H9 (cell line): ENCODE measurements at regions not wholly inside any gene's neighbourhood (a gene's known extent, or its start where the extent isn't known, plus 50 kb on each side); places are given as distances from the start of the nearest gene placed in this dataset.

ENCODE experiments used
- DNase-seq: peaks from one replicate; pipeline ENCODE4 v3.0.0-alpha.2; 2017
- H2AFZ ChIP-seq: one replicate; pipeline ENCODE4 v1.6.1; 2013; ENCODE audit warnings: mild to moderate bottlenecking, low read length, control low read depth, moderate library complexity
- H2AK5ac ChIP-seq: 2 replicates; pipeline ENCODE4 v1.6.1; 2013; ENCODE audit warnings: low read length, control low read depth, mixed read lengths; ENCODE audit not compliant: insufficient read length
- H2BK120ac ChIP-seq: one replicate; pipeline ENCODE4 v1.6.1; 2013; ENCODE audit warnings: low read depth, mild to moderate bottlenecking, low read length, control low read depth, inconsistent platforms; ENCODE audit not compliant: poor library complexity, severe bottlenecking
- H2BK12ac ChIP-seq: 2 replicates; pipeline ENCODE4 v1.6.1; 2013; ENCODE audit warnings: low read length, control low read depth, mixed read lengths, low read depth; ENCODE audit not compliant: insufficient read length
- H2BK15ac ChIP-seq: 2 replicates; pipeline ENCODE4 v1.6.1; 2013; ENCODE audit warnings: low read depth, low read length, control low read depth
- H2BK20ac ChIP-seq: one replicate; pipeline ENCODE4 v1.6.1; 2013; ENCODE audit warnings: low read depth, mild to moderate bottlenecking, low read length, control low read depth, inconsistent platforms; ENCODE audit not compliant: poor library complexity, severe bottlenecking
- H2BK5ac ChIP-seq: 2 replicates; pipeline ENCODE4 v1.6.1; 2013; ENCODE audit warnings: low read length, control low read depth, mixed read lengths; ENCODE audit not compliant: insufficient read length
- H3K14ac ChIP-seq: 2 replicates; pipeline ENCODE4 v1.6.1; 2013; ENCODE audit warnings: low read length, control low read depth; ENCODE audit not compliant: insufficient read depth
- H3K18ac ChIP-seq: 2 replicates; pipeline ENCODE4 v1.6.1; 2013; ENCODE audit warnings: low read depth, mild to moderate bottlenecking, mixed read lengths, low read length, control low read depth; ENCODE audit not compliant: insufficient read length
- H3K23ac ChIP-seq: 2 replicates; pipeline ENCODE4 v1.6.1; 2013; ENCODE audit warnings: low read length, control low read depth, mixed read lengths, low read depth; ENCODE audit not compliant: insufficient read length
- H3K23me2 ChIP-seq: 2 replicates; pipeline ENCODE4 v1.6.1; 2013; ENCODE audit warnings: low read depth, mild to moderate bottlenecking, mixed read lengths, low read length, control low read depth; ENCODE audit not compliant: insufficient read length, poor library complexity, severe bottlenecking
- H3K27ac ChIP-seq: 2 replicates; pipeline ENCODE4 v1.5.1; 2013; ENCODE audit warnings: low read length, control low read depth, mixed read lengths, low read depth; ENCODE audit not compliant: insufficient read length
- H3K27me3 ChIP-seq: 2 replicates; pipeline ENCODE4 v1.6.1; 2013; ENCODE audit warnings: low read length, control low read depth, inconsistent platforms; ENCODE audit not compliant: insufficient read depth
- H3K4ac ChIP-seq: 2 replicates; pipeline ENCODE4 v1.6.1; 2013; ENCODE audit warnings: low read depth, mild to moderate bottlenecking, control low read depth, inconsistent platforms, low read length, moderate library complexity
- H3K4me1 ChIP-seq: 2 replicates; pipeline ENCODE4 v1.6.1; 2013; ENCODE audit warnings: low read length, control low read depth, inconsistent platforms; ENCODE audit not compliant: insufficient read depth
- H3K4me2 ChIP-seq: 2 replicates; pipeline ENCODE4 v1.6.1; 2013; ENCODE audit warnings: low read length, control low read depth, mixed read lengths; ENCODE audit not compliant: insufficient read length, insufficient read depth
- H3K56ac ChIP-seq: 2 replicates; pipeline ENCODE4 v1.6.1; 2013; ENCODE audit warnings: low read depth, mild to moderate bottlenecking, mixed read lengths, low read length, control low read depth; ENCODE audit not compliant: insufficient read length
- H3K79me1 ChIP-seq: 2 replicates; pipeline ENCODE4 v1.6.1; 2013; ENCODE audit warnings: low read depth, mild to moderate bottlenecking, moderate library complexity, low read length, control low read depth, inconsistent platforms; ENCODE audit not compliant: insufficient read depth, poor library complexity, severe bottlenecking
- H3K79me2 ChIP-seq: 2 replicates; pipeline ENCODE4 v1.6.1; 2013; ENCODE audit warnings: low read length, control low read depth, inconsistent platforms; ENCODE audit not compliant: insufficient read depth
- H3K9ac ChIP-seq: 2 replicates; pipeline ENCODE4 v1.6.1; 2013; ENCODE audit warnings: low read length, control low read depth, mixed read lengths; ENCODE audit not compliant: insufficient read length; ENCODE audit errors: extremely low read depth
- H3K9me3 ChIP-seq: one replicate; pipeline ENCODE4 v1.6.1; 2013; ENCODE audit warnings: low read depth, low read length, inconsistent platforms; ENCODE audit not compliant: control insufficient read depth
- H3T11ph ChIP-seq: one replicate; pipeline ENCODE4 v1.6.1; 2013; ENCODE audit warnings: mild to moderate bottlenecking, low read length, control low read depth, inconsistent platforms
- H4K20me1 ChIP-seq: one replicate; pipeline ENCODE4 v1.6.1; 2013; ENCODE audit not compliant: control insufficient read depth, insufficient read length, insufficient read depth
- H4K5ac ChIP-seq: 2 replicates; pipeline ENCODE4 v1.6.1; 2013; ENCODE audit warnings: low read depth, mild to moderate bottlenecking, mixed read lengths, low read length, control low read depth; ENCODE audit not compliant: insufficient read length
- H4K8ac ChIP-seq: replicated peaks from 2 replicates; pipeline ENCODE4 v1.6.1; 2013; ENCODE audit warnings: low read length, control low read depth, mixed read lengths, low read depth; ENCODE audit not compliant: insufficient read length
- H4K91ac ChIP-seq: 2 replicates; pipeline ENCODE4 v1.6.1; 2013; ENCODE audit warnings: low read depth, mild to moderate bottlenecking, moderate library complexity, mixed read lengths, low read length, control low read depth; ENCODE audit not compliant: insufficient read length
- H3K27ac Mint-ChIP-seq, 3 experiments: 2 replicates in 2 of 3; 3 replicates in 1 of 3; pipeline ENCODE4 v1.8.0; 2020 to 2021; ENCODE audit warnings: mixed read lengths in 3 of 3, mild to moderate bottlenecking in 1 of 3, moderate library complexity in 1 of 3
- H3K27me3 Mint-ChIP-seq: 2 replicates; pipeline ENCODE4 v1.8.0; 2021; ENCODE audit warnings: low read depth, mild to moderate bottlenecking, moderate library complexity, mixed read lengths
- H3K36me3 Mint-ChIP-seq, 3 experiments: 2 replicates in 2 of 3; 3 replicates in 1 of 3; pipeline ENCODE4 v1.8.0; 2020 to 2021; ENCODE audit warnings: low read depth in 3 of 3, mixed read lengths in 3 of 3; ENCODE audit not compliant: insufficient read depth in 1 of 3
- H3K4me1 Mint-ChIP-seq, 2 experiments: 2 replicates each; pipeline ENCODE4 v1.8.0; 2020; ENCODE audit warnings: mixed read lengths in 2 of 2
- H3K4me3 Mint-ChIP-seq, 2 experiments: 2 replicates in 1 of 2; 3 replicates in 1 of 2; pipeline ENCODE4 v1.8.0; 2020 to 2021; ENCODE audit warnings: mild to moderate bottlenecking in 2 of 2, mixed read lengths in 2 of 2, moderate library complexity in 1 of 2
- H3K9me3 Mint-ChIP-seq, 2 experiments: 2 replicates in 1 of 2; 3 replicates in 1 of 2; pipeline ENCODE4 v1.8.0; 2020; ENCODE audit warnings: mild to moderate bottlenecking in 2 of 2, mixed read lengths in 2 of 2, moderate library complexity in 1 of 2
- whole genome bisulfite sequencing: extraction: QIAGEN DNeasy Blood & Tissue Kit; methylation state at CpG from one replicate; pipeline ENCODE4 v1.1.7; 2013; ENCODE audit warnings: missing lambda C conversion rate, low lambda C conversion rate, mixed read lengths; ENCODE audit not compliant: insufficient read length; ENCODE audit errors: extremely low coverage; 5-methylcytosine and 5-hydroxymethylcytosine counted together
- TF ChIP-seq, protein P1 (sequence below): fragments of 200-600 bp; sonication (generic); conservative IDR thresholded peaks from 3 replicates; pipeline ENCODE4 v1.8.0; 2021; ENCODE audit warnings: antibody characterized with exemption, mild to moderate bottlenecking

DNA sequence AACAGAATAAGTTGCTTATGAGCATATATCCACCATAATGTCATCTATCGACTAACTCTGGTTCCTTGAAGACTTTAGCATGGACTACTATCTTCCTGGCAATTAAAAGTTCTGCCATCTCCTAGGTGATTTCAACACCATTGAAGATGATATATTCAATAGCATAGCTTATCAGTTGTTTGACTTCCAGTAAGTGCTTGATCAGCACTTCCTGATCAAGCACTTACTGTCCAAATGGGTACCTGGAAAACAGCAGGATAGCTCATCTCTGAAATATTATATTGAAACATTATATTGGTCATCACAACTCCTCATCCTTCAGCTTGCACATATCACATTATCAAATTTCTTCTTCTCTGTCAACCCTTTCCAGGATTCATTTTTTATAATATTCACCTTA, 75.5 kb upstream of the HMGCLL1 start:
- Histone ChIP-seq H2BK15ac (no peak overlapping the region), H3K23me2 (no peaks in the 10 kb centered on the region), H4K8ac (no peak overlapping the region), H2BK120ac (no peak overlapping the region), H3K4me1 (no peaks in the 10 kb centered on the region), H2AFZ (no peak overlapping the region), H3K18ac (no peak overlapping the region), H3K14ac (no peak overlapping the region), H4K5ac (no peak overlapping the region), H4K91ac (no peak overlapping the region), H3K56ac (no peak overlapping the region), H2AK5ac (no peak overlapping the region), H3K23ac (no peak overlapping the region), H4K20me1 (no peaks in the 10 kb centered on the region), H3K9ac (no peak overlapping the region), H3K9me3 (no peaks in the 10 kb centered on the region), H3K79me1 (no peaks in the 10 kb centered on the region), H2BK5ac (no peak overlapping the region), H3K27me3 (no peaks in the 10 kb centered on the region), H3K27ac (no peak overlapping the region), H3K4ac (no peak overlapping the region), H2BK20ac (no peak overlapping the region), H3K4me2 (no peak overlapping the region), H2BK12ac (no peak overlapping the region), H3K79me2 (no peaks in the 10 kb centered on the region), H3T11ph (no peak overlapping the region)
- H3K4me1 Mint-ChIP-seq, result peaks cover 3 to 7% of the 10 kb centered on the region in 2 experiments
- peaks cover 0 to 4% (median 0%) of the 10 kb centered on the region in 3 experiments; a peak in 1 of 7 replicates for H3K36me3 Mint-ChIP-seq
- no peak for DNase-seq
- H3K9me3 Mint-ChIP-seq, result peaks cover 5 to 6% of the 10 kb centered on the region in 2 experiments; a peak in 3 of 5 replicates
- TF ChIP-seq, protein P1, sequence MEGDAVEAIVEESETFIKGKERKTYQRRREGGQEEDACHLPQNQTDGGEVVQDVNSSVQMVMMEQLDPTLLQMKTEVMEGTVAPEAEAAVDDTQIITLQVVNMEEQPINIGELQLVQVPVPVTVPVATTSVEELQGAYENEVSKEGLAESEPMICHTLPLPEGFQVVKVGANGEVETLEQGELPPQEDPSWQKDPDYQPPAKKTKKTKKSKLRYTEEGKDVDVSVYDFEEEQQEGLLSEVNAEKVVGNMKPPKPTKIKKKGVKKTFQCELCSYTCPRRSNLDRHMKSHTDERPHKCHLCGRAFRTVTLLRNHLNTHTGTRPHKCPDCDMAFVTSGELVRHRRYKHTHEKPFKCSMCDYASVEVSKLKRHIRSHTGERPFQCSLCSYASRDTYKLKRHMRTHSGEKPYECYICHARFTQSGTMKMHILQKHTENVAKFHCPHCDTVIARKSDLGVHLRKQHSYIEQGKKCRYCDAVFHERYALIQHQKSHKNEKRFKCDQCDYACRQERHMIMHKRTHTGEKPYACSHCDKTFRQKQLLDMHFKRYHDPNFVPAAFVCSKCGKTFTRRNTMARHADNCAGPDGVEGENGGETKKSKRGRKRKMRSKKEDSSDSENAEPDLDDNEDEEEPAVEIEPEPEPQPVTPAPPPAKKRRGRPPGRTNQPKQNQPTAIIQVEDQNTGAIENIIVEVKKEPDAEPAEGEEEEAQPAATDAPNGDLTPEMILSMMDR, result no peak
- WGBS, result no CpG with 5 or more reads among the region's 1 CpG
- H3K27me3 Mint-ChIP-seq, result no peaks in the 10 kb centered on the region
- no peak overlapping the region for H3K4me3 Mint-ChIP-seq
- H3K27ac Mint-ChIP-seq, result no peak overlapping the region
